Fibroblast of the aortic adventitia (primary cell): ENCODE measurements at regions not wholly inside any gene's neighbourhood (a gene's known extent, or its start where the extent isn't known, plus 50 kb on each side); places are given as distances from the start of the nearest gene placed in this dataset.

ENCODE experiments used
- DNase-seq: peaks from one replicate; pipeline ENCODE4 v3.0.0-alpha.2; 2010; ENCODE audit warnings: low read depth
- H3K4me3 ChIP-seq: 2 replicates; pipeline ENCODE4 v1.5.1; 2011; ENCODE audit warnings: low read depth, mild to moderate bottlenecking, control low read depth, low read length, moderate library complexity
- TF ChIP-seq, protein P1 (sequence below): IDR thresholded peaks from 2 replicates; pipeline ENCODE4 v1.5.1; 2011; ENCODE audit warnings: mild to moderate bottlenecking, low read length, control low read depth, inconsistent platforms; ENCODE audit not compliant: insufficient read depth

DNA sequence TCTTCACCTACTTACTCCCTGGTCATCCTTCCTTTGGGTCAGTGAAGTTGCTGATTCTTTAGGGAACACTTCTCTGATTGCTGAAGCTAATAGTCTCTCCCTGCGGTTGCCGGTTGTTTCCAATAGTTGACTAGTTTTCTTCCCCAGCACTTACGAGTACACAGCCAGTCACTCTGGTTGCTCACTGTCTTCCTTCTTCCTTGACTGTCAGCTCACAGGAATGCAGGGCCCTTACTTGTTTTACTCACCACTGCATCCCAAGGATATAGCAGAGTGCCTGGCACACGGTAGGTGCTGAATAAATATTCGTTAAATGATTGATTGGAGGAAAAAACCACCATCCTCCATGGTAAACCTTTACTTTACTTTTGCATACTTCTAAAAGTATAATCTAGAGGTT, 345.0 kb downstream of the QKI start:
- DNase-seq, result no peak
- no peak overlapping the region for H3K4me3 ChIP-seq
- TF ChIP-seq, protein P1, sequence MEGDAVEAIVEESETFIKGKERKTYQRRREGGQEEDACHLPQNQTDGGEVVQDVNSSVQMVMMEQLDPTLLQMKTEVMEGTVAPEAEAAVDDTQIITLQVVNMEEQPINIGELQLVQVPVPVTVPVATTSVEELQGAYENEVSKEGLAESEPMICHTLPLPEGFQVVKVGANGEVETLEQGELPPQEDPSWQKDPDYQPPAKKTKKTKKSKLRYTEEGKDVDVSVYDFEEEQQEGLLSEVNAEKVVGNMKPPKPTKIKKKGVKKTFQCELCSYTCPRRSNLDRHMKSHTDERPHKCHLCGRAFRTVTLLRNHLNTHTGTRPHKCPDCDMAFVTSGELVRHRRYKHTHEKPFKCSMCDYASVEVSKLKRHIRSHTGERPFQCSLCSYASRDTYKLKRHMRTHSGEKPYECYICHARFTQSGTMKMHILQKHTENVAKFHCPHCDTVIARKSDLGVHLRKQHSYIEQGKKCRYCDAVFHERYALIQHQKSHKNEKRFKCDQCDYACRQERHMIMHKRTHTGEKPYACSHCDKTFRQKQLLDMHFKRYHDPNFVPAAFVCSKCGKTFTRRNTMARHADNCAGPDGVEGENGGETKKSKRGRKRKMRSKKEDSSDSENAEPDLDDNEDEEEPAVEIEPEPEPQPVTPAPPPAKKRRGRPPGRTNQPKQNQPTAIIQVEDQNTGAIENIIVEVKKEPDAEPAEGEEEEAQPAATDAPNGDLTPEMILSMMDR, result no peak

DNA sequence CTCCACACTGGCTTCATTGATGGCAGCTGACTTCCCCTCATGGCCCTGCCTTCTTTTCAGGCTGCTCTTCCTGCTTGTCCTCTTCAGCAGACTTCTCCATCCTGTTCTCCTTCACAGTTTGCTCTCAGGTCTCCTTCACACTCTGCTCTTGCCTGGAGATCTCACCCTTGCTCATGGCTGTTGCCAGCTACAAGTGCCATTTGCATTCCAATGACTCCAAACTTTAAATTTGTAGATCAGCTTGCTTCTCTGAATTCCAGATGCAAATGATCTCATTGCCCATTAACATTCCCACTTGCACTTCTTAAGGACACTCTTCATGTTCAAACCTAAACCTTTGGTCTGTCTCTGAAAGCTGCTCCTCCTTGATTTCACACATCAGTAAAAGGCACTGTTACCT, 343.0 kb downstream of the QKI start:
- TF ChIP-seq, protein P1, result no peak
- H3K4me3 ChIP-seq, result no peak overlapping the region
- no peak for DNase-seq

DNA sequence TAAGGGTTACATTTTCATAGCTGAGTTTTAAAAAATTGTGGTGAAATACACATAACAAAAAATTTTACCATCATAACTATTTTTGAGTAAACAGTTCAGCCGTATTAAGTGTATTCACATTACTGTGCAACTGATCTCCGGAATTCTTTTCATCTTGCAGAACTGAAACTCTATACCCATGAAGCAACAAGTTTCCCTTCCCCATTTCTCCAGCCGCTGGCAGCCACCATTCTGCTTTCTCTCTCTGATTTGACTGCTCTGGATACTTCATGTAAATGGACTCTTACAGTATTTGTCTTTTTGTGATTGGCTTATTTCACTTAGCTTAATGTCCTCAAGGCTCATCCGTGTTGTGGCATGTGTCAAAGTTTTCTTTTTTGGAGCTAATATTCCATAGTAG, 341.6 kb downstream of the QKI start:
- TF ChIP-seq, protein P1, result no peak
- DNase-seq, result no peak
- H3K4me3 ChIP-seq, result no peak overlapping the region

DNA sequence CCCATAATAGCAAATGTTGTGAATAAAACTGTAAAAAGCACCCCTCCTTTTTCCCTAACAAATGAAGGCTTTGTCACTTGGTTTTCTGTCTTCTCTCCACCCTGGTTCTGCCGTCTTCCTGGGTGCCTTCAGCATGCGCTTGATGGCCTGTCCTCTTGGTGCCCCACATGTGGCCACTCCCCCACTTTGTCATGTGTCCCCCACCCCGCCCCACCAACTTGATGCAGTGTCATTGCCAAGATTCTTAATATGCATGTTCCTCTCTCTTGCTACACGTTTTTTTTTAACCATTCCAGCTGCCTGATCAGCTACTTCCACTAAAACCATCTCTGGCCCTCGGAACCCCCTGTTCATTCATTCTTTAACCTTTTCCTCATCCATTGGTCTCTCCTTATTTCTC, 340.3 kb downstream of the QKI start:
- H3K4me3 ChIP-seq, result no peak overlapping the region
- DNase-seq, result no peak
- TF ChIP-seq, protein P1, result no peak

DNA sequence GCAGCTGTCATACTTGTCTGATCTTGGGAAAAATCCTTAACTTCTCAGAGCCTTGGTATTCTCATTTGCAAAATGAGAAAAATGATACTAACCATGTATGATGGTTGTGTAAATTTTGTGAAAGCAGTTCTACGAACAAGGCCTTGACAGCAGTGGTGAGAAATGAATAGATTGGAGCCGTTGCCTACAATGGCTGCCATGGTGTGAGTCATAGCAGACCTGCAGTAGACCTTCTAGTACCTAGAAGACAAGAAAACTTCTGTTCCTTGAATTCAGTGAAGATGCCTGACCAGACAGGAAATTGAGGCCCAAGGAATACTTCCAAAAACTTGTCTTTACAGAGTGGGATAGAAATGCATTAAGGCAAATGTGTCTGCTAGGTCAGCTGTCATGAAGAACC, 338.9 kb downstream of the QKI start:
- no peak overlapping the region for H3K4me3 ChIP-seq
- no peak for DNase-seq
- TF ChIP-seq, protein P1, result no peak

DNA sequence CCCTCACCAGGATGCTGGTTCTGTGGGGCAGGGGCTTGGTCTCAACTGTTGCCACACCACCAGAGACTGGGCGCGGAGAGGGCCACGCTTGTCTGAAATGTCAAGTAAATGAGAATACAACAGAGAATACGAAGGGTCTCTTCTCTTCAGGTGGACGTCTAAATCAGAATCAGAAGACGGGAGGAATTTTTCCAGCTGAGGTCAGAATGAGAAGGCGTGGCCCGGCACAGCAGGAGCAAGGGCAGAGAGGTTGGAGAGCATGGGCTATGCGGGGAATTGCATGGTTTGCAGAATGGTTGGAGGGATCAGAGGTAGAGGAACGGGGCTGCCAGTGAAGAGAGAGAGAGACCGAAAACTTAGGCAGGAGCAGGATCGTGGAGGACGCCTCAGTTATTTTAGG, 337.9 kb downstream of the QKI start:
- TF ChIP-seq, protein P1, result no peak
- H3K4me3 ChIP-seq, result no peak overlapping the region
- DNase-seq, result no peak

DNA sequence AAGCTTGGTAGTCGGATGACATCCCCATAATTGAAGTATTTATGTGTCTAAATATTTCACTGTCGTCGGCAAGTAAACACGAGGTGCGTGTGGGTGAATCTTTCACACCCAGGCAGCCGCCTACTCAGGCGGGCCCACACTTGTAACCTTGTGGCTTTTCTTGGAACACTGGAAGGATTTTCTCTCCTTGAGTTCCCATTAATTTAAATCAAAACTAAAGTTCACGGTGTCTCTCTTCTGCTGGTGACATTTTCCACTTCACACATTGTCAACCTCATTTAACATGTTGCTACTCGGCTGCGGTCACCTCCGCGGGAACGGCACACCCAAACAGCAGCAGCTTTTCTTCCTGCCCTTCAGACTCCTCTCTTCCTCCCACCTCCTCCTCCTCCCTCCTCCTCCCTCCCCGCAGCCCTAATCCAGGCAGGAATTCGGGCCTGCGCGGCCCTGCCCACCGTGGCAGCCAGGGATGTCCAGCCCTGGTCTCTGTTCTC, 336.6 kb downstream of the QKI start:
- TF ChIP-seq, protein P1, result no peak
- no peak overlapping the region for H3K4me3 ChIP-seq
- no peak for DNase-seq
